ENCODE measurements at regions not wholly inside any gene's neighbourhood (a gene's known extent, or its start where the extent isn't known, plus 50 kb on each side); places are given as distances from the start of the nearest gene placed in this dataset.

DNA sequence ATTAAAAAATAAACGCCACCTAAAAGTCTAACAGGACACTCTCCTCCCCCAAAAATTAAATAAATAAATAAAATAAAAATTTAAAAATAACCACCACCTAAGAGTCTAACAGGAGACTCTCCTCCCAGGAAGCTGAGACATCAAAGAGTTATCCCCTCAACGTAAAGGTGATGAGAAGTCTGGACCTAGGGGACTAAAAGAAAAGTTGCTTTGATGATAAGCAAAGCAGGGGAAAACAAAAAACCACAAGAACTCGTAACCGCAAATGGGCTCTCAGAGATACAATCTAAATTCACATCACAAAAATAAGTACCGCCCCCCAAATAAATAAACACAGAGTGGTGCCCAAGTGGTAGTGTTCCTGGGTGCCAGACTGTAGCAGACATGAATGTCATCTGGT lies 412.2 kb downstream of the ZFHX3 start:
- no peaks in the 10 kb centered on the region for H4K20me1 ChIP-seq (ENCODE audit: insufficient read depth)
- CTCF ChIA-PET, result no interaction called here
- no peak overlapping the region for H3K9ac ChIP-seq (ENCODE audit: low read length)
- RAD21 ChIA-PET (ENCODE audit: low non-redundant PET in 1 of 2, low total read pairs in 2 of 2, uncharacterized antibody in 2 of 2, unreplicated experiment in 2 of 2), result no interaction called here
- H3K4me2 ChIP-seq (ENCODE audit: low read length), result no peak overlapping the region
- DNase-seq (ENCODE audit: low read depth, low spot score), result no peak
- H3K27ac ChIP-seq (ENCODE audit: low read depth, low read length), result no peak overlapping the region
- intact Hi-C loops (cut with micrococcal nuclease), result no loop called here
- no peaks in the 10 kb centered on the region for H3K9me2 ChIP-seq (ENCODE audit: insufficient read depth)
- H3K4me3 ChIP-seq (replicated peaks in 1 of 2; ENCODE audit: low read depth in 1 of 2, low read length in 2 of 2), result no peak overlapping the region
- H2AFZ ChIP-seq (ENCODE audit: low read depth, low read length, poor library complexity, severe bottlenecking), result no peak overlapping the region
- no peaks in the 10 kb centered on the region for H3K27me3 ChIP-seq (ENCODE audit: insufficient read depth, low read length)
- POLR2A ChIA-PET, result no interaction called here
- no peaks in the 10 kb centered on the region for H3K4me1 ChIP-seq (ENCODE audit: control insufficient read depth in 1 of 2, insufficient read depth in 2 of 2, low read length in 2 of 2)
- H3K79me2 ChIP-seq (ENCODE audit: insufficient read depth, low read length), result peaks cover 8% of the 10 kb centered on the region; the same call in 1 of the 2 replicates
- no peaks in the 10 kb centered on the region for H3K36me3 ChIP-seq (ENCODE audit: control insufficient read depth in 1 of 2, insufficient read depth in 2 of 2, low read length in 2 of 2)
- TF ChIP-seq RAD21 (IDR thresholded peaks at IDR 0.05; ENCODE audit: low read depth), result no peak
- no peak for TF ChIP-seq SRF (IDR thresholded peaks at IDR 0.05; ENCODE audit: low read depth)
- TF ChIP-seq EGR1 (IDR thresholded peaks at IDR 0.05; ENCODE audit: low read depth), result no peak
- TF ChIP-seq, protein P1, sequence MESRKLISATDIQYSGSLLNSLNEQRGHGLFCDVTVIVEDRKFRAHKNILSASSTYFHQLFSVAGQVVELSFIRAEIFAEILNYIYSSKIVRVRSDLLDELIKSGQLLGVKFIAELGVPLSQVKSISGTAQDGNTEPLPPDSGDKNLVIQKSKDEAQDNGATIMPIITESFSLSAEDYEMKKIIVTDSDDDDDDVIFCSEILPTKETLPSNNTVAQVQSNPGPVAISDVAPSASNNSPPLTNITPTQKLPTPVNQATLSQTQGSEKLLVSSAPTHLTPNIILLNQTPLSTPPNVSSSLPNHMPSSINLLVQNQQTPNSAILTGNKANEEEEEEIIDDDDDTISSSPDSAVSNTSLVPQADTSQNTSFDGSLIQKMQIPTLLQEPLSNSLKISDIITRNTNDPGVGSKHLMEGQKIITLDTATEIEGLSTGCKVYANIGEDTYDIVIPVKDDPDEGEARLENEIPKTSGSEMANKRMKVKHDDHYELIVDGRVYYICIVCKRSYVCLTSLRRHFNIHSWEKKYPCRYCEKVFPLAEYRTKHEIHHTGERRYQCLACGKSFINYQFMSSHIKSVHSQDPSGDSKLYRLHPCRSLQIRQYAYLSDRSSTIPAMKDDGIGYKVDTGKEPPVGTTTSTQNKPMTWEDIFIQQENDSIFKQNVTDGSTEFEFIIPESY (IDR thresholded peaks at IDR 0.05; ENCODE audit: extremely low read depth, insufficient replicate concordance, low read length), result no peak
- no peak for TF ChIP-seq ZNF274 (IDR thresholded peaks at IDR 0.05; ENCODE audit: low read depth, low read length)
- TF ChIP-seq POLR2AphosphoS5 (IDR thresholded peaks at IDR 0.05; ENCODE audit: low read depth, low read length), result no peak
- no peak for TF ChIP-seq ATF3 (IDR thresholded peaks at IDR 0.05)
- TF ChIP-seq POLR2A (IDR thresholded peaks at IDR 0.05; ENCODE audit: borderline replicate concordance, extremely low read depth, insufficient read depth, insufficient read length), result no peak
- TF ChIP-seq CBX3 (IDR thresholded peaks at IDR 0.05; ENCODE audit: low read depth), result no peak
- TF ChIP-seq CEBPB (IDR thresholded peaks at IDR 0.05; ENCODE audit: low read depth), result no peak
- no peak for TF ChIP-seq FOSL1 (IDR thresholded peaks at IDR 0.05; ENCODE audit: low read depth)
- TF ChIP-seq JUND (IDR thresholded peaks at IDR 0.05), result no peak
- TF ChIP-seq EZH2 (IDR thresholded peaks at IDR 0.05), result no peak
- no peak for TF ChIP-seq ELF1 (IDR thresholded peaks at IDR 0.05; ENCODE audit: borderline replicate concordance, low read depth)
- no peak for TF ChIP-seq SIN3A (IDR thresholded peaks at IDR 0.05; ENCODE audit: low read depth)
- no peak for TF ChIP-seq REST (IDR thresholded peaks at IDR 0.05; ENCODE audit: low read depth)
- TF ChIP-seq ZFX (IDR thresholded peaks at IDR 0.05), result no peak
- no peak for ATAC-seq
- no peaks in the 10 kb centered on the region for H3K9me3 ChIP-seq (ENCODE audit: control insufficient read depth in 1 of 2, insufficient read depth in 1 of 2, low read depth in 1 of 2, low read length in 2 of 2)
- BruUV-seq (replicated peaks), result no TSS peak

All from HCT116 (cell line).